ENCODE measurements at regions not wholly inside any gene's neighbourhood (a gene's known extent, or its start where the extent isn't known, plus 50 kb on each side); places are given as distances from the start of the nearest gene placed in this dataset.
"Not testable (repeated sequence)": the region's sequence is repeated elsewhere in the genome, so short reads cannot be mapped to it uniquely, and the experiment has no call there.

- DNase-seq, result no peak
These were observed 2042.2 kb downstream of the ARAP2 start for GRCh38 chr4:34202154-34202553.

GRCh38 chr4:34220601-34221000 is 2023.7 kb downstream of the ARAP2 start:
- DNase-seq, result no peak

- DNase-seq, result no peak
These were observed 2022.3 kb downstream of the ARAP2 start for GRCh38 chr4:34221986-34222385.

GRCh38 chr4:34236118-34236517 is 2008.2 kb downstream of the ARAP2 start:
- DNase-seq, result no peak

- DNase-seq, result no peak
These were observed 1999.0 kb downstream of the ARAP2 start for GRCh38 chr4:34245276-34245675.

- DNase-seq, result no peak
These were observed 1993.8 kb downstream of the ARAP2 start for GRCh38 chr4:34250562-34250961.

GRCh38 chr4:34253239-34253638 is 1991.1 kb downstream of the ARAP2 start:
- DNase-seq, result no peak

- no peak for DNase-seq
These were observed 1986.1 kb downstream of the ARAP2 start for GRCh38 chr4:34258176-34258575.

- no peak for DNase-seq
These were observed 1982.5 kb downstream of the ARAP2 start for GRCh38 chr4:34261799-34262314.

GRCh38 chr4:34269613-34270012 is 1974.7 kb downstream of the ARAP2 start:
- no peak for DNase-seq

- no peak for DNase-seq
These were observed 1972.6 kb downstream of the ARAP2 start for GRCh38 chr4:34271479-34272355.

- no peak for DNase-seq
These were observed 1965.3 kb downstream of the ARAP2 start for GRCh38 chr4:34279011-34279410.

- DNase-seq, result no peak
These were observed 1964.2 kb downstream of the ARAP2 start for GRCh38 chr4:34280131-34280530.

GRCh38 chr4:34281826-34282225 is 1962.5 kb downstream of the ARAP2 start:
- DNase-seq, result no peak

- no peak for DNase-seq
These were observed 1954.8 kb downstream of the ARAP2 start for GRCh38 chr4:34289489-34289888.

GRCh38 chr4:34289962-34290361 is 1954.4 kb downstream of the ARAP2 start:
- DNase-seq, result no peak

GRCh38 chr4:34293459-34293858 is 1950.9 kb downstream of the ARAP2 start:
- no peak for DNase-seq

- DNase-seq, result no peak
These were observed 1934.9 kb downstream of the ARAP2 start for GRCh38 chr4:34309383-34309906.

GRCh38 chr4:34318773-34319172 is 1925.5 kb downstream of the ARAP2 start:
- no peak for DNase-seq

GRCh38 chr4:34323549-34324320 is 1920.6 kb downstream of the ARAP2 start:
- DNase-seq, result no peak

- DNase-seq, result no peak
These were observed 1915.4 kb downstream of the ARAP2 start for GRCh38 chr4:34328939-34329338.

GRCh38 chr4:34335156-34335555 is 1909.2 kb downstream of the ARAP2 start:
- not testable (repeated sequence) for DNase-seq

- not testable (repeated sequence) for DNase-seq
These were observed 1908.8 kb downstream of the ARAP2 start for GRCh38 chr4:34335556-34335955.

GRCh38 chr4:34362654-34363053 is 1881.7 kb downstream of the ARAP2 start:
- no peak for DNase-seq
